GM12873 (cell line): ENCODE measurements at regions not wholly inside any gene's neighbourhood (a gene's known extent, or its start where the extent isn't known, plus 50 kb on each side); places are given as distances from the start of the nearest gene placed in this dataset.

ENCODE experiments used
- TF ChIP-seq, protein P1 (sequence below): IDR thresholded peaks from 2 replicates; pipeline ENCODE4 v1.5.1; 2012; ENCODE audit warnings: low read depth, mild to moderate bottlenecking, moderate library complexity, low read length, control low read depth; ENCODE audit not compliant: insufficient read depth; ENCODE audit errors: missing control alignments

- TF ChIP-seq, protein P1, sequence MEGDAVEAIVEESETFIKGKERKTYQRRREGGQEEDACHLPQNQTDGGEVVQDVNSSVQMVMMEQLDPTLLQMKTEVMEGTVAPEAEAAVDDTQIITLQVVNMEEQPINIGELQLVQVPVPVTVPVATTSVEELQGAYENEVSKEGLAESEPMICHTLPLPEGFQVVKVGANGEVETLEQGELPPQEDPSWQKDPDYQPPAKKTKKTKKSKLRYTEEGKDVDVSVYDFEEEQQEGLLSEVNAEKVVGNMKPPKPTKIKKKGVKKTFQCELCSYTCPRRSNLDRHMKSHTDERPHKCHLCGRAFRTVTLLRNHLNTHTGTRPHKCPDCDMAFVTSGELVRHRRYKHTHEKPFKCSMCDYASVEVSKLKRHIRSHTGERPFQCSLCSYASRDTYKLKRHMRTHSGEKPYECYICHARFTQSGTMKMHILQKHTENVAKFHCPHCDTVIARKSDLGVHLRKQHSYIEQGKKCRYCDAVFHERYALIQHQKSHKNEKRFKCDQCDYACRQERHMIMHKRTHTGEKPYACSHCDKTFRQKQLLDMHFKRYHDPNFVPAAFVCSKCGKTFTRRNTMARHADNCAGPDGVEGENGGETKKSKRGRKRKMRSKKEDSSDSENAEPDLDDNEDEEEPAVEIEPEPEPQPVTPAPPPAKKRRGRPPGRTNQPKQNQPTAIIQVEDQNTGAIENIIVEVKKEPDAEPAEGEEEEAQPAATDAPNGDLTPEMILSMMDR = peak; percentile 28
These were observed 601.8 kb downstream of the CCDC171 start for GRCh38 chr9:16154521-16155078.

- TF ChIP-seq, protein P1 = no peak
These were observed 603.0 kb downstream of the CCDC171 start for GRCh38 chr9:16155878-16156277.

DNA sequence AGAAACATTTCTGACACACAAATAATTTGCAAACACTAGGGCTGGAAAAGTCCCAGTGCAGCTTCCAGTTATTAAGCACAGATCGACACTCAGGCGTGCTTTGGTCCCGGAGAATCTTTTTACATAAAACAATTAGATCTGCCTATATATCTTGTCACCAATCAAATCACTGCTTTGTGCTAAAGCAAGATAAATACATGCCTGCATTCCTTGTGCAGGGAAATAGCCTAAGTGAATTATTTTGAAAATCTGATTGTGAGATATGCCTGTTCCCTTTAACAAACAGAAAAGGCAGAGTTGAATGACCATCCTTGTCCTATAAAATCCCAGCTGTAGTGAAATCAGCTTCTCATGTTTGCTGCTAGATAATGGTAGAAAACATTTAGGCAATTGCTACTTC, 604.4 kb downstream of the CCDC171 start:
- TF ChIP-seq, protein P1 = no peak

DNA sequence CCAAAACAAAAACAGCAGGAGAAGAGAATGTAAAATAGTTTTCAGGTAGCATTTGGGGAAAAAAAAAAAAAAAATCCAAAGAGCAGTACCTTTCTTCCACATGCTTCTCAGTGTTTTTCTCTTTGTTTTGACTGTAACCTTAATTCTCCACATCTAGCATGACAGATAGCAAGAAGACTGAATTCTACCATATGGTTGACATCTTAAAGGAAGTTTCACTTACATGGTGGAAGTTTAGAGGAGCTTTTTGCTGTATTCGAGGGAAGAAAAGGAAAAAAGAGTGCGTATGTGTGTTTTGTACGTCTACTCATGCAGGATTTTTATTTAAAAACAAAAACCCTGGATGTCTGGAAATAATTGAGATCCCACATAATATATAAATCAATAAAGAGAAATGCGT, 604.8 kb downstream of the CCDC171 start:
- TF ChIP-seq, protein P1 = no peak

GRCh38 chr9:16158093-16158492, 605.2 kb downstream of the CCDC171 start:
- TF ChIP-seq, protein P1 = no peak

DNA sequence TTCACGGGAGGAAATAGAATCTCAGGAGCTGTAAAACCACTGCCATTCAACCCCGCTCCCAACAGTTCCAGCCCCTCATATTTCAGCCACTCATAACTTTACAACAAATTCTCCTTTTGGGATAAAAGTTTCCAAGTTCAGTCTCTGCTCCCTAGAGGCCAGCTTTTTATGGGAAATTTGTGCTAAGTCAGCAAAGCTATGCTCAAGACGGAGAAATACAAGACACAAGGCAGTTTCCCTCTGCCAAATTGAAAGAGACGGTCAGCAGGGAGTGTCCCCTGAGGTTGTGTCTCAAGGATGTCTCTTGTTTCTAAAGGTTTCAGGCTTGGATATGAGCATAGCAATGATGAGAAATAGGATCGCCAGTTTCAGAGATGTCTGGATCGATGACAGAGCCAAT, 608.6 kb downstream of the CCDC171 start:
- TF ChIP-seq, protein P1 = no peak

GRCh38 chr9:16170119-16170518, 617.3 kb downstream of the CCDC171 start:
- TF ChIP-seq, protein P1 = no peak
